MCF 10A (cell line): ENCODE measurements at regions not wholly inside any gene's neighbourhood (a gene's known extent, or its start where the extent isn't known, plus 50 kb on each side); places are given as distances from the start of the nearest gene placed in this dataset.
"Not testable (repeated sequence)": the region's sequence is repeated elsewhere in the genome, so short reads cannot be mapped to it uniquely, and the experiment has no call there.

ENCODE experiments used
- BruUV-seq: library from RNA; stranded (reverse); fragments of 400-500 nt; replicated peaks from 2 replicates; lab custom pipeline; 2021; lab: Mats Ljungman, UMichigan
- CTCF ChIA-PET: fragments of 300-600 bp; sonication (Branson Sonifier 250); formaldehyde crosslinking; extraction: SDS; loops from one replicate; lab custom pipeline; 2021; ENCODE audit warnings: antibody characterized with exemption, inconsistent platforms; lab: Yijun Ruan, JAX
- POLR2A ChIA-PET: fragments of 300-600, 350-650 bp; sonication (Branson Sonifier 250); formaldehyde crosslinking; extraction: SDS; loops from one replicate; lab custom pipeline; 2020; ENCODE audit warnings: antibody characterized with exemption, inconsistent platforms; lab: Yijun Ruan, JAX
- DNase-seq: peaks from one replicate; pipeline ENCODE4 v3.0.0-alpha.2; 2018; ENCODE audit not compliant: unreplicated experiment
- H3K27ac Mint-ChIP-seq: one replicate; pipeline ENCODE4 v1.8.0; 2022; ENCODE audit warnings: mild to moderate bottlenecking, low read depth, mixed read lengths; ENCODE audit not compliant: unreplicated experiment
- H3K27me3 Mint-ChIP-seq: one replicate; pipeline ENCODE4 v1.8.0; 2022; ENCODE audit warnings: mixed read lengths; ENCODE audit not compliant: insufficient read depth, unreplicated experiment
- H3K36me3 Mint-ChIP-seq: one replicate; pipeline ENCODE4 v1.8.0; 2022; ENCODE audit warnings: mild to moderate bottlenecking, moderate library complexity, mixed read lengths; ENCODE audit not compliant: insufficient read depth, unreplicated experiment
- H3K4me1 Mint-ChIP-seq: one replicate; pipeline ENCODE4 v1.8.0; 2022; ENCODE audit warnings: mixed read lengths; ENCODE audit not compliant: insufficient read depth, unreplicated experiment
- H3K4me3 Mint-ChIP-seq: one replicate; pipeline ENCODE4 v1.8.0; 2022; ENCODE audit warnings: mild to moderate bottlenecking, moderate library complexity, mixed read lengths; ENCODE audit not compliant: unreplicated experiment
- H3K9me3 Mint-ChIP-seq: one replicate; pipeline ENCODE4 v1.8.0; 2022; ENCODE audit warnings: mixed read lengths; ENCODE audit not compliant: unreplicated experiment
- intact Hi-C: fragments of 100-400 bp; cut with micrococcal nuclease; formaldehyde crosslinking; loops from 2 replicates; pipeline ENCODE4 v1.14.1; 2022
- TF ChIP-seq, protein P1 (sequence below): fragments of 200-600 bp; IDR thresholded peaks from one replicate; pipeline ENCODE4 v1.8.0; 2022; ENCODE audit warnings: antibody characterized with exemption, mild to moderate bottlenecking; ENCODE audit not compliant: unreplicated experiment

DNA sequence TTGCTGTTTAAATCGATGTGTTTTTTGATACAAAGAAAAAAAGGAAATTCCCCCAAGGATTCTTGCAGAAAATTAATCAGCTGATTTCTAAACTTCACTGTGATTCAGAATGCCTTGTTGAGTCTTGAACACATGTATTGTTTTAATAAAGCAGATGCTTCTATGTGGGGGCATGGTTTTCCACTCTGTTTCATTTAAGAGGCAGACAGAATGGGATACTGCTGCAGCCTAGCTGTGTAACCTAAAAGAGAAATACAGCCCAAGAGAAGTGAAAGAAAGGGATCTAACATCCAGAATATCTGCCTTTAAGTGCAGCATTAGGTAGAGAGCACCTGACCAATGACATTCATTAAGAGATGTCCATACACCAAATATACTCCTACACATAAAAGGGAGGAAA, 365.1 kb upstream of the CCNH start:
- Mint-ChIP-seq H3K4me1 (no peaks in the 10 kb centered on the region), H3K9me3 (no peaks in the 10 kb centered on the region), H3K27me3 (peaks cover 70% of the 10 kb centered on the region), H3K27ac (no peak overlapping the region), H3K4me3 (no peak overlapping the region), H3K36me3 (no peaks in the 10 kb centered on the region)
- TF ChIP-seq, protein P1, sequence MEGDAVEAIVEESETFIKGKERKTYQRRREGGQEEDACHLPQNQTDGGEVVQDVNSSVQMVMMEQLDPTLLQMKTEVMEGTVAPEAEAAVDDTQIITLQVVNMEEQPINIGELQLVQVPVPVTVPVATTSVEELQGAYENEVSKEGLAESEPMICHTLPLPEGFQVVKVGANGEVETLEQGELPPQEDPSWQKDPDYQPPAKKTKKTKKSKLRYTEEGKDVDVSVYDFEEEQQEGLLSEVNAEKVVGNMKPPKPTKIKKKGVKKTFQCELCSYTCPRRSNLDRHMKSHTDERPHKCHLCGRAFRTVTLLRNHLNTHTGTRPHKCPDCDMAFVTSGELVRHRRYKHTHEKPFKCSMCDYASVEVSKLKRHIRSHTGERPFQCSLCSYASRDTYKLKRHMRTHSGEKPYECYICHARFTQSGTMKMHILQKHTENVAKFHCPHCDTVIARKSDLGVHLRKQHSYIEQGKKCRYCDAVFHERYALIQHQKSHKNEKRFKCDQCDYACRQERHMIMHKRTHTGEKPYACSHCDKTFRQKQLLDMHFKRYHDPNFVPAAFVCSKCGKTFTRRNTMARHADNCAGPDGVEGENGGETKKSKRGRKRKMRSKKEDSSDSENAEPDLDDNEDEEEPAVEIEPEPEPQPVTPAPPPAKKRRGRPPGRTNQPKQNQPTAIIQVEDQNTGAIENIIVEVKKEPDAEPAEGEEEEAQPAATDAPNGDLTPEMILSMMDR = no peak
- ChIA-PET CTCF (interaction anchor here (0.7 to 7.3 kb wide), 5 partner anchors 24 to 913 kb away, joined by 3 to 107 read pairs (median 4); no protein-coding TSS in a partner anchor), POLR2A (no interaction called here)
- DNase-seq = no peak
- intact Hi-C loops = no loop called here
- no TSS peak for BruUV-seq

DNA sequence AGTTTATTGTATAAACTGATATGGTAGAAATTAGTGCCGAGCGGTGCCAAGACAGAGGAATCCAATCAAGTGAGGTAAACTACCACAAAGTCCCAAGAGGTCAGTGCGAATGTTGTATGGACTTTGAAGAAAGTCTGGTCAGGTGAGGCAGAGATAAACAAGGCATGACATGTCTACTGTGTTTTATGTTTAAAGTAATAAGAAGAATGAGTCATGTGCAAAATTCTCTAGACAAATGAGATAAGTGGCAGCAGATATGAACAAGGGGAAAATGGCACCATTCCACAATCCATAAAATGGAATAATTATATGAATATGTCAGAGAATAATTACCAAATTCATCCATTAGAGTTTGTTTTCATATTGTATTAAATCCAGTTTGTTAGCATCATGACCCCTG, 364.1 kb upstream of the CCNH start:
- peaks cover 62% of the 10 kb centered on the region for H3K27me3 Mint-ChIP-seq
- TF ChIP-seq, protein P1 = no peak
- intact Hi-C loops = no loop called here
- no peaks in the 10 kb centered on the region for H3K4me1 Mint-ChIP-seq
- no peaks in the 10 kb centered on the region for H3K36me3 Mint-ChIP-seq
- no peaks in the 10 kb centered on the region for H3K9me3 Mint-ChIP-seq
- no TSS peak for BruUV-seq
- no peak overlapping the region for H3K4me3 Mint-ChIP-seq
- no peak for DNase-seq
- no peak overlapping the region for H3K27ac Mint-ChIP-seq
- ChIA-PET CTCF (interaction anchor here (0.8 to 7.3 kb wide), 4 partner anchors 11 to 914 kb away, joined by 3 to 107 read pairs (median 6); no protein-coding TSS in a partner anchor), POLR2A (no interaction called here)

DNA sequence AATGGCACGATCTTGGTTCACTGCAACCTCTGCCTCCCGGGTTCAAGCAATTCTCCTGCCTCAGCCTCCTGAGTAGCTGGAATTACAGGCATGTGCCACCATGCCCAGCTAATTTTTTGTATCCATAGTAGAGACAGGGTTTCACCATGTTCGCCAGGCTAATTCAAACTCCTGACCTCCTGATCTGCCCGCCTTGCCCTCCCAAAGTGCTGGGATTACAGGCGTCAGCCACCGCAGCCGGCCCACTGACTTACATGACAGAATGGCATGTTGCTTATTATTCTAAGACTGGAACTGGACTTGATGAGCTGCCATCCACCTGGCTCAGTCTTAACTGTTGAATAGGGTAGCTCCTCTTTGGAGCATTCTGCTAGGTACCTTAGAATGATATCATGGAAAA, 363.6 kb upstream of the CCNH start:
- H3K27ac Mint-ChIP-seq, POLR2A ChIA-PET, H3K4me1 Mint-ChIP-seq, H3K9me3 Mint-ChIP-seq, H3K4me3 Mint-ChIP-seq, intact Hi-C loops, H3K36me3 Mint-ChIP-seq, BruUV-seq, DNase-seq: not testable (repeated sequence)
- CTCF ChIA-PET = interaction anchor here (0.8 to 1.3 kb wide), 3 partner anchors 11 to 915 kb away, joined by 3 read pairs; no protein-coding TSS in a partner anchor
- H3K27me3 Mint-ChIP-seq = peaks cover 57% of the 10 kb centered on the region

DNA sequence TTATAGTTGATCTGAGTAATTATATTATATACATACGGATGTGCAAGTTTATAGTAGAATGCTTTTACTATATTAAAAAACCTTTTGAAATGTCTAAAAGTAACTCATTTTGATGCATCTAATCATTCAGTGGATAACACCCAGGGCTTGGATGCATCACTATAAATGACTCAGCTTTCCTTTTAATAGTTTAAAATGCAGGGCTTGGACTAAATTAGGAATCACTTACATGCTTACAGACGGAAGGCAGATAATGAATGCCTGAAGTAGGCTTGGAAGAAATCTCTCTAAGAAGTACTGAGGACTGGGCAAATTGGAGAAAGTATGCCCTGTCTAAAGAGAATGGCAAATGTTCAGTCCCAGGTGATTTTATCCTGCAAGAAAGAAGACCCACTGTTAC, 362.5 kb upstream of the CCNH start:
- ChIA-PET CTCF (interaction anchor here (1.3 to 1.8 kb wide), 2 partner anchors 10 to 916 kb away, joined by 3 to 5 read pairs; no protein-coding TSS in a partner anchor), POLR2A (no interaction called here)
- H3K36me3 Mint-ChIP-seq = no peaks in the 10 kb centered on the region
- H3K4me3 Mint-ChIP-seq = no peak overlapping the region
- no TSS peak for BruUV-seq
- intact Hi-C loops = no loop called here
- H3K9me3 Mint-ChIP-seq = no peaks in the 10 kb centered on the region
- DNase-seq = no peak
- H3K27me3 Mint-ChIP-seq = peaks cover 49% of the 10 kb centered on the region
- no peak overlapping the region for H3K27ac Mint-ChIP-seq
- H3K4me1 Mint-ChIP-seq = no peaks in the 10 kb centered on the region
- TF ChIP-seq, protein P1 = no peak
